ENCODE measurements at regions not wholly inside any gene's neighbourhood (a gene's known extent, or its start where the extent isn't known, plus 50 kb on each side); places are given as distances from the start of the nearest gene placed in this dataset.

DNA sequence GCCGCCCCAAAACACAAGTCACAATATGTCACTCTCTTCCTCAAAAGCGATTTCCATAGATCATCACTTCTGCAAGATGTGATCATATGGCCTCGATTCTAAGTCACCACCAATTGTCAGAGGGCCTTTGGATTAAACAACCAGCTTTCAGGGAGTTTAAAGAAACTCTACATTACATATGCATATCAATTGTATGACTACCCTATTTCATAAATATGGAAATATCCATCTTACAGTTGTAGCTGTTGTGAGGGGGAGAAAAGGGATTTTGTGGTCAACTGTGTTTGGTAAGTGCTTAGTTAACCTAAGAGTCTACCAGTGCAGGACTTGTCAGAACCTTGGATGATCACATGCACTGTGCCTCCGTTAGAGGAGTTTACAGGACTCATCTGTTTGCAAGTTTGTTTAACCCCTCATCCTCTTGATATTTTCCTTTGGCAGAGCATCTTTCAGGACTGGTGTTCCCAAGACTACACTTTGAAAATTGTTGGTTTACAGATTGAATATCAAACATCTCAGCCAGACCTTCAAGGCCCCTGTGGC, 99.9 kb downstream of the CHST1 start:
- Histone ChIP-seq H2AFZ (ENCODE audit: low read length) (no peak overlapping the region), H3K9ac (ENCODE audit: low read length) (no peak overlapping the region), H3K4me1 (ENCODE audit: low read length) (no peaks in the 10 kb centered on the region), H3K79me2 (ENCODE audit: low read length) (no peaks in the 10 kb centered on the region), H3K36me3 (replicated peaks; ENCODE audit: insufficient read depth, low read length) (no peaks in the 10 kb centered on the region), H3K27ac (ENCODE audit: low read length) (no peak overlapping the region), H3K4me3 (ENCODE audit: low read length) (no peak overlapping the region), H3K4me2 (ENCODE audit: low read depth, low read length) (no peak overlapping the region), H3F3A (ENCODE audit: insufficient read depth, low read length) (no peaks in the 10 kb centered on the region), H3K9me2 (replicated peaks; ENCODE audit: insufficient read depth, low read length) (no peaks in the 10 kb centered on the region), H3K9me3 (replicated peaks; ENCODE audit: insufficient read depth, low read length) (no peaks in the 10 kb centered on the region), H3K27me3 (replicated peaks; ENCODE audit: insufficient read depth, low read length) (peaks cover 17% of the 10 kb centered on the region), H4K20me1 (ENCODE audit: insufficient read depth, low read length) (no peaks in the 10 kb centered on the region)
- TF ChIP-seq EZH2 (optimal IDR thresholded peaks at IDR 0.05; ENCODE audit: low read depth, low read length) (no peak), EZH2phosphoT487 (IDR thresholded peaks at IDR 0.05; ENCODE audit: low read length) (no peak)
- TF ChIP-seq, protein P1, sequence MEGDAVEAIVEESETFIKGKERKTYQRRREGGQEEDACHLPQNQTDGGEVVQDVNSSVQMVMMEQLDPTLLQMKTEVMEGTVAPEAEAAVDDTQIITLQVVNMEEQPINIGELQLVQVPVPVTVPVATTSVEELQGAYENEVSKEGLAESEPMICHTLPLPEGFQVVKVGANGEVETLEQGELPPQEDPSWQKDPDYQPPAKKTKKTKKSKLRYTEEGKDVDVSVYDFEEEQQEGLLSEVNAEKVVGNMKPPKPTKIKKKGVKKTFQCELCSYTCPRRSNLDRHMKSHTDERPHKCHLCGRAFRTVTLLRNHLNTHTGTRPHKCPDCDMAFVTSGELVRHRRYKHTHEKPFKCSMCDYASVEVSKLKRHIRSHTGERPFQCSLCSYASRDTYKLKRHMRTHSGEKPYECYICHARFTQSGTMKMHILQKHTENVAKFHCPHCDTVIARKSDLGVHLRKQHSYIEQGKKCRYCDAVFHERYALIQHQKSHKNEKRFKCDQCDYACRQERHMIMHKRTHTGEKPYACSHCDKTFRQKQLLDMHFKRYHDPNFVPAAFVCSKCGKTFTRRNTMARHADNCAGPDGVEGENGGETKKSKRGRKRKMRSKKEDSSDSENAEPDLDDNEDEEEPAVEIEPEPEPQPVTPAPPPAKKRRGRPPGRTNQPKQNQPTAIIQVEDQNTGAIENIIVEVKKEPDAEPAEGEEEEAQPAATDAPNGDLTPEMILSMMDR (IDR thresholded peaks at IDR 0.05; ENCODE audit: low read length), result no peak
- DNase-seq, result no peak

GRCh38 chr11:45563810-45564209, 101.6 kb downstream of the CHST1 start:
- Histone ChIP-seq H3K27me3 (replicated peaks; ENCODE audit: insufficient read depth, low read length) (peaks cover 17% of the 10 kb centered on the region), H3K4me2 (ENCODE audit: low read depth, low read length) (no peak overlapping the region), H2AFZ (ENCODE audit: low read length) (no peak overlapping the region), H3K4me1 (ENCODE audit: low read length) (no peaks in the 10 kb centered on the region), H3F3A (ENCODE audit: insufficient read depth, low read length) (no peaks in the 10 kb centered on the region), H3K9me2 (replicated peaks; ENCODE audit: insufficient read depth, low read length) (no peaks in the 10 kb centered on the region), H3K27ac (ENCODE audit: low read length) (no peak overlapping the region), H3K79me2 (ENCODE audit: low read length) (no peaks in the 10 kb centered on the region), H3K9me3 (replicated peaks; ENCODE audit: insufficient read depth, low read length) (no peaks in the 10 kb centered on the region), H3K4me3 (ENCODE audit: low read length) (no peak overlapping the region), H3K9ac (ENCODE audit: low read length) (no peak overlapping the region), H3K36me3 (replicated peaks; ENCODE audit: insufficient read depth, low read length) (no peaks in the 10 kb centered on the region), H4K20me1 (ENCODE audit: insufficient read depth, low read length) (no peaks in the 10 kb centered on the region)
- TF ChIP-seq EZH2phosphoT487 (IDR thresholded peaks at IDR 0.05; ENCODE audit: low read length) (no peak), EZH2 (optimal IDR thresholded peaks at IDR 0.05; ENCODE audit: low read depth, low read length) (no peak)
- TF ChIP-seq, protein P1 (IDR thresholded peaks at IDR 0.05; ENCODE audit: low read length), result no peak
- DNase-seq, result no peak

- Histone ChIP-seq H4K20me1 (ENCODE audit: insufficient read depth, low read length) (no peaks in the 10 kb centered on the region), H3K36me3 (replicated peaks; ENCODE audit: insufficient read depth, low read length) (no peaks in the 10 kb centered on the region), H3K79me2 (ENCODE audit: low read length) (no peaks in the 10 kb centered on the region), H3K4me3 (ENCODE audit: low read length) (no peak overlapping the region), H3K9ac (ENCODE audit: low read length) (no peak overlapping the region), H3K4me1 (ENCODE audit: low read length) (no peaks in the 10 kb centered on the region), H2AFZ (ENCODE audit: low read length) (no peak overlapping the region), H3K27ac (ENCODE audit: low read length) (no peak overlapping the region), H3F3A (ENCODE audit: insufficient read depth, low read length) (no peaks in the 10 kb centered on the region), H3K4me2 (ENCODE audit: low read depth, low read length) (no peak overlapping the region), H3K9me3 (replicated peaks; ENCODE audit: insufficient read depth, low read length) (no peaks in the 10 kb centered on the region), H3K9me2 (replicated peaks; ENCODE audit: insufficient read depth, low read length) (no peaks in the 10 kb centered on the region), H3K27me3 (replicated peaks; ENCODE audit: insufficient read depth, low read length) (peaks cover 17% of the 10 kb centered on the region)
- no peak for DNase-seq
- TF ChIP-seq, protein P1 (IDR thresholded peaks at IDR 0.05; ENCODE audit: low read length), result no peak
- TF ChIP-seq EZH2 (optimal IDR thresholded peaks at IDR 0.05; ENCODE audit: low read depth, low read length) (no peak), EZH2phosphoT487 (IDR thresholded peaks at IDR 0.05; ENCODE audit: low read length) (no peak)
These were observed 102.3 kb downstream of the CHST1 start for GRCh38 chr11:45563171-45563570.

All from MM.1S (cell line).